PC-9 (cell line): ENCODE measurements at regions not wholly inside any gene's neighbourhood (a gene's known extent, or its start where the extent isn't known, plus 50 kb on each side); places are given as distances from the start of the nearest gene placed in this dataset.

Experiments used
- EZH2 ChIP-seq: fragments of 200-600 bp; sonication (generic); IDR thresholded peaks from 2 replicates; pipeline ENCODE4 v1.8.0; 2017; ENCODE audit warnings: antibody characterized with exemption, low read depth
- TF ChIP-seq, protein P1 (sequence below): fragments of 200-600 bp; sonication (generic); conservative IDR thresholded peaks from 2 replicates; pipeline ENCODE4 v1.6.1; 2017; ENCODE audit warnings: mixed run types, antibody characterized with exemption, mild to moderate bottlenecking, moderate library complexity

DNA sequence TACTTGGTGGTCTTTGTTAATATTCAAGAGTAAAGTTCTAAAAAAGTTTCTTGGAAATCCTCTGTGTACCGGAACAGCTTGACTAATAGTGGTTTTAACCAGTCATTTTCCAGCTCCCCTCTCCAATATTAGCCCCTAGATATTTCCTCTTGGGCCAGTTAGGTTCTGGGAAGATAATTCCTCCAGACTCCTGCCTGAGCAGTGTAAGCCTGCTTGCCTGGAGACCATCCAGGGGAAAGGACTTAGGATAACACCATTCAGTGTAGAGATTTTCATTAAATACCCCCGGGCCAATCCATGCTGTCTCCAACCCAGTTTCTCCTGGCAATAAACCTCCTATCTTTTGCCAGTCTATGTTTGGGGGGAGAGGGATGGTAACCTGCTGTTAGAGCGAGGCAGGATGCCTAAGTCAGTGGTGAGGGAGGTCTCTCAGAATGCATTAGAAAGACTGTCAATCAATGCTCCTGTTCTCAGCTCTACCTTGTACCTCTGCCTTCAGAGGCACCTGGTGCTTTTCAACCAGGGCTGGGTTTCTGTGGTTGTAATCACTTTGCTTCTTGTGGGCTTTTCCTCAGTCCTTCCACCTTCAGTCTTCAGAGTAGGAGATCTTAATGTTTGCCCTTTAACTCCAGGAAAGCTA is 186.4 kb downstream of the RNF152 start:
- TF ChIP-seq, protein P1, sequence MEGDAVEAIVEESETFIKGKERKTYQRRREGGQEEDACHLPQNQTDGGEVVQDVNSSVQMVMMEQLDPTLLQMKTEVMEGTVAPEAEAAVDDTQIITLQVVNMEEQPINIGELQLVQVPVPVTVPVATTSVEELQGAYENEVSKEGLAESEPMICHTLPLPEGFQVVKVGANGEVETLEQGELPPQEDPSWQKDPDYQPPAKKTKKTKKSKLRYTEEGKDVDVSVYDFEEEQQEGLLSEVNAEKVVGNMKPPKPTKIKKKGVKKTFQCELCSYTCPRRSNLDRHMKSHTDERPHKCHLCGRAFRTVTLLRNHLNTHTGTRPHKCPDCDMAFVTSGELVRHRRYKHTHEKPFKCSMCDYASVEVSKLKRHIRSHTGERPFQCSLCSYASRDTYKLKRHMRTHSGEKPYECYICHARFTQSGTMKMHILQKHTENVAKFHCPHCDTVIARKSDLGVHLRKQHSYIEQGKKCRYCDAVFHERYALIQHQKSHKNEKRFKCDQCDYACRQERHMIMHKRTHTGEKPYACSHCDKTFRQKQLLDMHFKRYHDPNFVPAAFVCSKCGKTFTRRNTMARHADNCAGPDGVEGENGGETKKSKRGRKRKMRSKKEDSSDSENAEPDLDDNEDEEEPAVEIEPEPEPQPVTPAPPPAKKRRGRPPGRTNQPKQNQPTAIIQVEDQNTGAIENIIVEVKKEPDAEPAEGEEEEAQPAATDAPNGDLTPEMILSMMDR, result no peak
- no peak for TF ChIP-seq EZH2
